ENCODE measurements at regions not wholly inside any gene's neighbourhood (a gene's known extent, or its start where the extent isn't known, plus 50 kb on each side); places are given as distances from the start of the nearest gene placed in this dataset.

DNA sequence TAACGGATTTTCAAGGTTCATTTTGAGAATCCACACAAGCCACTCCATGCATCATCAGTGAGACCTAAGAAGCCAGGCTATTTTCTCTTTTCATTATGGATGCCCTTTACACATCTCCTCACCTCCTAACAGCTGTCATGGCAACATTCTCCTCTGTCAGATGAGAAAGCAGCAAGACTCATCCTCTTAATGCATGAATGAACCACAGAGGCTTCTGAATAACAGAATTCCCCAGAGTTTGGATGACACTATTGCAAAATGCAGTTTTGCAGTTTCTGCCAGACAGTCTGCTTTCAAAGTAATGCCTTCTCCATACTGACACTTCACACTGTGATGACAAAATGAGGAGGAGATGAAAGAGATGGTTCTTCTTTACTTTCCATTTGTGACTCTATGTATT is 286.7 kb upstream of the GRIP1 start:
- TF ChIP-seq POLR2A (IDR thresholded peaks at IDR 0.05), result no peak
- TF ChIP-seq CTCF (IDR thresholded peaks at IDR 0.05), result no peak
- TF ChIP-seq POLR2AphosphoS5 (IDR thresholded peaks at IDR 0.05; ENCODE audit: insufficient read depth in 1 of 2, low read depth in 1 of 2), result no peak

Data from vagina (tissue), 2 donors.